AG04450 (cell line): ENCODE measurements at regions not wholly inside any gene's neighbourhood (a gene's known extent, or its start where the extent isn't known, plus 50 kb on each side); places are given as distances from the start of the nearest gene placed in this dataset.

Source experiments
- CTCF ChIA-PET: fragments of 300-600, 350-600 bp; formaldehyde crosslinking; extraction: SDS; loops from one replicate; lab custom pipeline; 2022; ENCODE audit warnings: antibody characterized with exemption, inconsistent platforms; lab: Charles Lee
- POLR2A ChIA-PET: fragments of 350-600 bp; formaldehyde crosslinking; extraction: SDS; loops from one replicate; lab custom pipeline; 2021; ENCODE audit warnings: antibody characterized with exemption, inconsistent platforms; lab: Yijun Ruan, JAX
- DNase-seq: peaks from one replicate; pipeline ENCODE4 v3.0.0-alpha.2; 2011; ENCODE audit warnings: low read depth, low spot score
- H3K27ac ChIP-seq: one replicate; pipeline ENCODE4 v1.5.1; 2012; ENCODE audit warnings: low read depth, low read length, control low read depth
- H3K27me3 ChIP-seq: one replicate; pipeline ENCODE4 v1.6.0; 2012; ENCODE audit warnings: low read length; ENCODE audit not compliant: control insufficient read depth, insufficient read depth
- H3K4me3 ChIP-seq: 2 replicates; pipeline ENCODE4 v1.5.1; 2011; ENCODE audit warnings: mild to moderate bottlenecking, low read depth, low read length, control low read depth
- H3K9me3 ChIP-seq: 2 replicates; pipeline ENCODE4 v1.5.1; 2012; ENCODE audit warnings: low read length; ENCODE audit not compliant: control insufficient read depth, insufficient read depth
- CTCF ChIP-seq: IDR thresholded peaks from 2 replicates; pipeline ENCODE4 v1.5.1; 2011; ENCODE audit warnings: low read depth, low read length, control low read depth, inconsistent platforms

GRCh38 chr2:217274578-217274977 is 414.7 kb upstream of the TNP1 start:
- TF ChIP-seq CTCF: no peak
- CTCF ChIA-PET: no interaction called here
- DNase-seq: no peak
- H3K27me3 ChIP-seq: no peaks in the 10 kb centered on the region
- POLR2A ChIA-PET: no interaction called here
- H3K27ac ChIP-seq: no peak overlapping the region
- no peak overlapping the region for H3K4me3 ChIP-seq
- no peaks in the 10 kb centered on the region for H3K9me3 ChIP-seq

DNA sequence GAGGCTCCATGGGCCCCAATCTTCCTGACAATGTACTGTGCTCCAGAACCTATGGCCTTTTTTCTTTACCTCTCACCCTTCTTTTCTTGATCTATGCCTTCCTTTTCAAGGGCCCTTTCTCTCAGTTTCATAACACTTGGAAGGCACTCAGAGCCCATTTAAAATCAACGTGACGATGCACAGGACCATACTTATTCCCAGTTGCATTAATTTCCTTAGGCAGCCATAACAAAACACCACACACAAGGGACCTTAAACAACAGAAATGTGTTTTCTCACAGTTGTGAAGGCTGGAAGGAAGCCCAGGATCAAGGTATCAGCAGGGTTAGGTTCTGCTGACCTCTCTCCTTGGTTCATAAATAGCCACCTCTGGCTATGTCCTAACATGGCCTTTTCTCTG is 414.0 kb upstream of the TNP1 start:
- CTCF ChIA-PET: no interaction called here

DNA sequence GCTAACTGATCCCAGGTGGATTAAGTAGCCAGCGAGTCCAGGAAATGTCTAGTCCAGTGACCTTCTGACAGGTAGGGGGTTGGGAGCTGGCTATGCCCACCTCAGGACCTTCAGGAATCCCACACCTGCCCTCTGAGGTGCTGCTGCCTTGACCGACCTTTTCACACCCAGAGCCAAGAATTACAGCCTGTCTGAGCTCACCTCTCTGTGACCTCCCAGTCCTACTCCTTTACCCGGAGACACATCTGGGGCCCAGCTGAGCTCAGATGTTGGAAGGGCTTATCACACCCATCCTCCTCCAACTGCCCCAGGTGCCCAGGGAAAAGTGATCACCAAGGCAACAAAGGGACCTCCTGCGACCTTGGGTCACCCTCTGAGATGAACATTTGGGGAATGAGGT is 413.3 kb upstream of the TNP1 start:
- ChIA-PET CTCF (no interaction called here), POLR2A (interaction anchor here (0.6 kb wide), 1 partner anchor 582 kb away, joined by 3 read pairs; no protein-coding TSS in a partner anchor)
- no peak for DNase-seq
- H3K4me3 ChIP-seq: no peak overlapping the region
- H3K9me3 ChIP-seq: no peaks in the 10 kb centered on the region
- H3K27me3 ChIP-seq: no peaks in the 10 kb centered on the region
- H3K27ac ChIP-seq: no peak overlapping the region
- TF ChIP-seq CTCF: no peak

More for the DNA sequence above, 414.0 kb upstream of the TNP1 start:
- POLR2A ChIA-PET: no interaction called here
- no peak for DNase-seq
- H3K27ac ChIP-seq: no peak overlapping the region
- no peak overlapping the region for H3K4me3 ChIP-seq
- TF ChIP-seq CTCF: no peak
- H3K27me3 ChIP-seq: no peaks in the 10 kb centered on the region
- no peaks in the 10 kb centered on the region for H3K9me3 ChIP-seq

DNA sequence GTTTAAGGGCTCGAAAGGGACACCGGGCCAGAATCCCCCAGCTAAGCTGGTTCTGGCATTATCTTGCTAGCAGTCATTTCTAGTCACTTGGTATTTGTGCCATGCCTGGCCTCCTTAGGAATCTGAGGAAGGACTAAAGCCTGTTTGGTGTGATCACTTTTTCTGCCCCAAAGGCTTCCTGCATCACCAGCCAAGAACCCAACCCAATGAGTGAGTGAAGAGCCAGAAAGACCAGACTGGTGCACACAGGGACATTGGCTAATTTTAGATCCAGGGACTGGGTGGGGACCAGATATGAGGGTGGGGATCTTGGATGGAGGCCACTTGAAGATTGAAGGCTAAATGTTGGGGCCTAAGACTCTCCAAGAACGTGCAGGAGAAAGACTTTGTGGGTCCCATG is 411.9 kb upstream of the TNP1 start:
- H3K4me3 ChIP-seq: no peak overlapping the region
- CTCF ChIA-PET: no interaction called here
- POLR2A ChIA-PET: no interaction called here
- TF ChIP-seq CTCF: no peak
- DNase-seq: no peak
- no peak overlapping the region for H3K27ac ChIP-seq
- H3K27me3 ChIP-seq: no peaks in the 10 kb centered on the region
- H3K9me3 ChIP-seq: peaks cover 11% of the 10 kb centered on the region; the same call in 1 of the 2 replicates

DNA sequence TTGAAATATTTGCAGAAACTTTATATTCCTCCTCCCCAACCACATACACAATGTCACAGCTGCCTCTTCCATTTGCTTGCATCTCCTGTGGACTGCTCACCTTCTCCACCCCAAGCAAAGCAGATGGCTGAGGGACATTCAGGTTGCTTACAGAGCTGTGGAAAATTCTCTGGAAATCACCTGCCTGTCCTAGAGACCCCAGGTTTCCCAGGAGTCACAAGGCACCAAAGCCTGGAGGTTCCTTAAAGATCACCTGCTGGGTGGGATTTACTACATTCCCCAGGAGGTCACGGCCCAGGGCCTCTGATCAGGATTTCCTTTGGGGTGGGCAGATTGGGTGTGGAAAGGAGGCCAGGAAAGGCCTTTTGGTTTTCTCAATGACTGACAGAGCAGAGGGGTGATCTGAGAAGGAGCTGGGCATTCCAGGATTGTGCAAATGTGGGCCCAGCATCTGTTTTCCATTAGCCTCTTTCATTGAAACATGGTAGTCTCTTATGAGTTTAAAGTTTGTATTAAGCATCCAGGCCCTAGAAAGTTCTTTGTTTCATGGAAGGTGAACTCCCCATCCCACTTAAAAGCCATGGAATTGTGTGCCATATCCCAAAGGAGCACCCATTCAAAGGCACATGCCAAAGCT is 410.7 kb upstream of the TNP1 start:
- no peak for TF ChIP-seq CTCF
- Histone ChIP-seq H3K27me3 (no peaks in the 10 kb centered on the region), H3K9me3 (peaks cover 13% of the 10 kb centered on the region; the same call in 1 of the 2 replicates), H3K27ac (no peak overlapping the region), H3K4me3 (no peak overlapping the region)
- ChIA-PET POLR2A (interaction anchor here (0.8 kb wide), 1 partner anchor 575 kb away, joined by 4 read pairs; the partner anchor contains the start of gene IGFBP5), CTCF (no interaction called here)
- DNase-seq: no peak
